SK-N-SH (cell line): ENCODE measurements at regions not wholly inside any gene's neighbourhood (a gene's known extent, or its start where the extent isn't known, plus 50 kb on each side); places are given as distances from the start of the nearest gene placed in this dataset.

Experiments
- CTCF ChIA-PET: fragments of 300-600, 350-600 bp; formaldehyde crosslinking; extraction: SDS; loops from one replicate; lab custom pipeline; 2021; lab: Yijun Ruan, JAX
- POLR2A ChIA-PET: fragments of 350-600 bp; sonication (Branson Sonifier 250); formaldehyde crosslinking; extraction: SDS; loops from one replicate; lab custom pipeline; 2020; ENCODE audit warnings: antibody characterized with exemption, inconsistent platforms; lab: Yijun Ruan, JAX
- DNase-seq: peaks from one replicate; pipeline ENCODE4 v3.0.0; 2012
- H2AFZ ChIP-seq: fragments of 200-600 bp; sonication (generic); 2 replicates; pipeline ENCODE4 v1.8.1; 2016; ENCODE audit warnings: antibody characterized with exemption, mild to moderate bottlenecking, low read depth
- H3F3A ChIP-seq: fragments of 200-600 bp; sonication (generic); replicated peaks from 2 replicates; pipeline ENCODE3; 2016; ENCODE audit warnings: antibody characterized with exemption, mild to moderate bottlenecking; ENCODE audit not compliant: insufficient read depth
- H3K27ac ChIP-seq, 2 experiments: fragments of 200-500 bp in 1 of 2; fragments of 200-600 bp in 1 of 2; sonication (Bioruptor generic) in 1 of 2; sonication (generic), shearing (Covaris generic) in 1 of 2; 2 replicates each; pipeline versions ENCODE4 v1.5.1 to v1.6.1; 2014 to 2016; ENCODE audit warnings: low read depth in 2 of 2, inconsistent platforms in 1 of 2, low read length in 1 of 2, mild to moderate bottlenecking in 1 of 2, mixed read lengths in 1 of 2
- H3K27me3 ChIP-seq: fragments of 200-600 bp; sonication (generic), shearing (Covaris generic); 2 replicates; pipeline ENCODE4 v1.6.1; 2016; ENCODE audit warnings: mixed run types; ENCODE audit not compliant: insufficient read depth
- H3K36me3 ChIP-seq, 2 experiments: fragments of 200-500 bp in 1 of 2; fragments of 200-600 bp in 1 of 2; sonication (Bioruptor generic) in 1 of 2; sonication (generic) in 1 of 2; replicated peaks in 1 of 2; 2 replicates each; pipeline versions ENCODE3 to v1.5.1; 2014 to 2016; ENCODE audit warnings: low read length in 1 of 2, mild to moderate bottlenecking in 1 of 2; ENCODE audit not compliant: insufficient read depth in 2 of 2, control insufficient read depth in 1 of 2
- H3K4me1 ChIP-seq, 2 experiments: fragments of 200-500 bp in 1 of 2; fragments of 200-600 bp in 1 of 2; sonication (Bioruptor generic) in 1 of 2; sonication (generic), shearing (Covaris generic) in 1 of 2; 2 replicates each; pipeline versions ENCODE4 v1.5.1 to v1.6.1; 2014 to 2016; ENCODE audit warnings: low read depth in 1 of 2, low read length in 1 of 2, mixed run types in 1 of 2; ENCODE audit not compliant: insufficient read depth in 2 of 2, control insufficient read depth in 1 of 2
- H3K4me2 ChIP-seq: fragments of 200-600 bp; sonication (generic), shearing (Covaris generic); 2 replicates; pipeline ENCODE4 v1.6.1; 2017; ENCODE audit warnings: mixed run types
- H3K4me3 ChIP-seq, 2 experiments: fragments of 200-500 bp in 1 of 2; fragments of 200-600 bp in 1 of 2; sonication (Bioruptor generic) in 1 of 2; sonication (generic), shearing (Covaris generic) in 1 of 2; 2 replicates each; pipeline versions ENCODE4 v1.5.1 to v1.8.1; 2014 to 2016; ENCODE audit warnings: low read depth in 2 of 2, inconsistent platforms in 1 of 2, low read length in 1 of 2, mild to moderate bottlenecking in 1 of 2, mixed read lengths in 1 of 2, moderate library complexity in 1 of 2
- H3K79me2 ChIP-seq: fragments of 200-600 bp; sonication (generic); 2 replicates; pipeline ENCODE4 v1.8.1; 2017; ENCODE audit warnings: mild to moderate bottlenecking; ENCODE audit not compliant: insufficient read depth
- H3K9ac ChIP-seq: fragments of 200-600 bp; sonication (generic); 2 replicates; pipeline ENCODE4 v1.6.1; 2017; ENCODE audit warnings: mixed run types
- H3K9me2 ChIP-seq: fragments of 200-600 bp; sonication (generic); 2 replicates; pipeline ENCODE4 v1.6.1; 2017; ENCODE audit warnings: mixed run types
- H3K9me3 ChIP-seq: fragments of 200-600 bp; sonication (generic); 2 replicates; pipeline ENCODE4 v1.6.1; 2017; ENCODE audit warnings: mixed run types, mild to moderate bottlenecking, moderate library complexity
- H4K20me1 ChIP-seq: fragments of 200-600 bp; sonication (generic); 2 replicates; pipeline ENCODE4 v1.6.1; 2017; ENCODE audit warnings: mild to moderate bottlenecking, mixed run types; ENCODE audit not compliant: insufficient read depth
- CHD2 ChIP-seq: fragments of 150-350 bp; IDR thresholded peaks from 2 replicates; pipeline ENCODE4 v1.6.1; 2018; ENCODE audit warnings: low read length; ENCODE audit not compliant: partially characterized antibody
- CTCF ChIP-seq: fragments of 200-600 bp; sonication (generic); IDR thresholded peaks from 2 replicates; pipeline ENCODE4 v1.6.1; 2017; ENCODE audit warnings: antibody characterized with exemption, mild to moderate bottlenecking, moderate library complexity
- FOSL2 ChIP-seq: IDR thresholded peaks from 2 replicates; pipeline ENCODE4 v1.4.0; 2012; ENCODE audit warnings: low read depth, mild to moderate bottlenecking, moderate library complexity, borderline replicate concordance
- FOXM1 ChIP-seq: IDR thresholded peaks from 2 replicates; pipeline ENCODE4 v1.4.0; 2012; ENCODE audit warnings: low read depth, mild to moderate bottlenecking
- RAD21 ChIP-seq: IDR thresholded peaks from 2 replicates; pipeline ENCODE4 v1.6.1; 2012; ENCODE audit warnings: mild to moderate bottlenecking, low read length
- SMC3 ChIP-seq: IDR thresholded peaks from 2 replicates; pipeline ENCODE4 v1.6.1; 2012; ENCODE audit warnings: low read depth, low read length, improper control_type of control experiment
- TAF1 ChIP-seq: IDR thresholded peaks from 2 replicates; pipeline ENCODE4 v1.6.1; 2012; ENCODE audit warnings: low read depth, mild to moderate bottlenecking, low read length, moderate library complexity, borderline replicate concordance
- WGBS: methylation state at CpG from one replicate; pipeline ENCODE4 v1.1.6; 2017; ENCODE audit warnings: low lambda C conversion rate; 5-methylcytosine and 5-hydroxymethylcytosine counted together
- TF ChIP-seq, protein P1 (sequence below): IDR thresholded peaks from 2 replicates; pipeline ENCODE4 v1.4.0; 2012; ENCODE audit warnings: low read depth, borderline replicate concordance
- TF ChIP-seq, protein P2 (sequence below): IDR thresholded peaks from 2 replicates; pipeline ENCODE4 v1.4.0; 2012; ENCODE audit warnings: low read depth, borderline replicate concordance

- TF ChIP-seq CTCF: peak; percentile 75
- TF ChIP-seq RAD21: peak; percentile 66
- peak; percentile 63 for TF ChIP-seq SMC3
- no peak for TF ChIP-seq FOXM1
- no peak for TF ChIP-seq CHD2
- TF ChIP-seq, all 33 proteins: peak for 3
- H3F3A ChIP-seq: no peaks in the 10 kb centered on the region
- H3K27me3 ChIP-seq: no peaks in the 10 kb centered on the region
- H3K79me2 ChIP-seq: no peaks in the 10 kb centered on the region
- 88% methylated on average over 4 of the region's 4 CpGs for WGBS
- no peak overlapping the region for H3K27ac ChIP-seq
- H4K20me1 ChIP-seq: no peaks in the 10 kb centered on the region
- H3K9ac ChIP-seq: no peak overlapping the region
- no peaks in the 10 kb centered on the region for H3K9me2 ChIP-seq
- CTCF ChIA-PET: interaction anchor here (0.6 to 4.6 kb wide), 29 partner anchors 9 to 824 kb away, joined by 3 to 30 read pairs (median 4); no protein-coding TSS in a partner anchor
- no peak overlapping the region for H3K4me2 ChIP-seq
- H3K36me3 ChIP-seq: no peaks in the 10 kb centered on the region
- DNase-seq: no peak
- POLR2A ChIA-PET: no interaction called here
- no peak overlapping the region; a peak in 1 of 4 replicates for H3K4me3 ChIP-seq
- no peak overlapping the region for H2AFZ ChIP-seq
- H3K9me3 ChIP-seq: no peaks in the 10 kb centered on the region
- no peaks in the 10 kb centered on the region; a peak in 2 of 4 replicates for H3K4me1 ChIP-seq
Measured at GRCh38 chr17:71460943-71461342, 659.9 kb upstream of the SOX9 start.

- Histone ChIP-seq H3K4me2 (no peak overlapping the region), H4K20me1 (no peaks in the 10 kb centered on the region), H2AFZ (no peak overlapping the region), H3K27ac (no peak overlapping the region), H3K4me3 (no peak overlapping the region), H3K36me3 (no peaks in the 10 kb centered on the region), H3K4me1 (no peaks in the 10 kb centered on the region; a peak in 2 of 4 replicates), H3K27me3 (no peaks in the 10 kb centered on the region), H3K79me2 (no peaks in the 10 kb centered on the region), H3K9ac (no peak overlapping the region), H3F3A (no peaks in the 10 kb centered on the region), H3K9me2 (no peaks in the 10 kb centered on the region), H3K9me3 (no peaks in the 10 kb centered on the region)
- POLR2A ChIA-PET: no interaction called here
- no peak for DNase-seq
- 73% methylated on average over 5 of the region's 5 CpGs for WGBS
- TF ChIP-seq, protein P1, sequence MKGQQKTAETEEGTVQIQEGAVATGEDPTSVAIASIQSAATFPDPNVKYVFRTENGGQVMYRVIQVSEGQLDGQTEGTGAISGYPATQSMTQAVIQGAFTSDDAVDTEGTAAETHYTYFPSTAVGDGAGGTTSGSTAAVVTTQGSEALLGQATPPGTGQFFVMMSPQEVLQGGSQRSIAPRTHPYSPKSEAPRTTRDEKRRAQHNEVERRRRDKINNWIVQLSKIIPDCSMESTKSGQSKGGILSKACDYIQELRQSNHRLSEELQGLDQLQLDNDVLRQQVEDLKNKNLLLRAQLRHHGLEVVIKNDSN: no peak
- no peak for TF ChIP-seq FOSL2
- TF ChIP-seq FOXM1: no peak
- TF ChIP-seq, protein P2, sequence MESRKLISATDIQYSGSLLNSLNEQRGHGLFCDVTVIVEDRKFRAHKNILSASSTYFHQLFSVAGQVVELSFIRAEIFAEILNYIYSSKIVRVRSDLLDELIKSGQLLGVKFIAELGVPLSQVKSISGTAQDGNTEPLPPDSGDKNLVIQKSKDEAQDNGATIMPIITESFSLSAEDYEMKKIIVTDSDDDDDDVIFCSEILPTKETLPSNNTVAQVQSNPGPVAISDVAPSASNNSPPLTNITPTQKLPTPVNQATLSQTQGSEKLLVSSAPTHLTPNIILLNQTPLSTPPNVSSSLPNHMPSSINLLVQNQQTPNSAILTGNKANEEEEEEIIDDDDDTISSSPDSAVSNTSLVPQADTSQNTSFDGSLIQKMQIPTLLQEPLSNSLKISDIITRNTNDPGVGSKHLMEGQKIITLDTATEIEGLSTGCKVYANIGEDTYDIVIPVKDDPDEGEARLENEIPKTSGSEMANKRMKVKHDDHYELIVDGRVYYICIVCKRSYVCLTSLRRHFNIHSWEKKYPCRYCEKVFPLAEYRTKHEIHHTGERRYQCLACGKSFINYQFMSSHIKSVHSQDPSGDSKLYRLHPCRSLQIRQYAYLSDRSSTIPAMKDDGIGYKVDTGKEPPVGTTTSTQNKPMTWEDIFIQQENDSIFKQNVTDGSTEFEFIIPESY: no peak
- no peak for TF ChIP-seq TAF1
- CTCF ChIA-PET: interaction anchor here (0.6 to 4.6 kb wide), 25 partner anchors 8 to 825 kb away, joined by 3 to 30 read pairs (median 4); no protein-coding TSS in a partner anchor
Measured at GRCh38 chr17:71461498-71462169, 659.2 kb upstream of the SOX9 start.
